Endothelial cell (in vitro differentiated cells): ENCODE measurements at regions not wholly inside any gene's neighbourhood (a gene's known extent, or its start where the extent isn't known, plus 50 kb on each side); places are given as distances from the start of the nearest gene placed in this dataset.

Source experiments
- DNase-seq: peaks from one replicate; pipeline ENCODE4 v3.0.0; 2021; ENCODE audit warnings: low spot score
- H3K27ac Mint-ChIP-seq: one replicate; pipeline ENCODE4 v1.8.0; 2021; ENCODE audit warnings: mixed read lengths, inconsistent platforms; ENCODE audit not compliant: unreplicated experiment
- H3K27me3 Mint-ChIP-seq: one replicate; pipeline ENCODE4 v1.8.0; 2021; ENCODE audit warnings: mild to moderate bottlenecking, moderate library complexity, mixed read lengths, inconsistent platforms; ENCODE audit not compliant: unreplicated experiment
- H3K36me3 Mint-ChIP-seq: one replicate; pipeline ENCODE4 v1.8.0; 2021; ENCODE audit warnings: mild to moderate bottlenecking, low read depth, mixed read lengths, inconsistent platforms; ENCODE audit not compliant: unreplicated experiment
- H3K4me1 Mint-ChIP-seq: one replicate; pipeline ENCODE4 v1.8.0; 2021; ENCODE audit warnings: mild to moderate bottlenecking, mixed read lengths, inconsistent platforms; ENCODE audit not compliant: unreplicated experiment
- H3K4me3 Mint-ChIP-seq: one replicate; pipeline ENCODE4 v1.8.0; 2021; ENCODE audit warnings: mild to moderate bottlenecking, mixed read lengths, inconsistent platforms; ENCODE audit not compliant: unreplicated experiment
- H3K9me3 Mint-ChIP-seq: one replicate; pipeline ENCODE4 v1.8.0; 2021; ENCODE audit warnings: mixed read lengths, inconsistent platforms; ENCODE audit not compliant: unreplicated experiment
- CTCF ChIP-seq: fragments of 200-600 bp; sonication (generic); IDR thresholded peaks from one replicate; pipeline ENCODE4 v1.5.0; 2021; ENCODE audit warnings: antibody characterized with exemption; ENCODE audit not compliant: unreplicated experiment

- H3K27me3 Mint-ChIP-seq: no peaks in the 10 kb centered on the region
- peaks cover 5% of the 10 kb centered on the region for H3K4me1 Mint-ChIP-seq
- no peak for DNase-seq
- TF ChIP-seq CTCF: no peak
- H3K9me3 Mint-ChIP-seq: no peaks in the 10 kb centered on the region
- no peak overlapping the region for H3K4me3 Mint-ChIP-seq
- no peaks in the 10 kb centered on the region for H3K36me3 Mint-ChIP-seq
- H3K27ac Mint-ChIP-seq: no peak overlapping the region
These were observed 85.5 kb upstream of the OXGR1 start for GRCh38 chr13:97079726-97080125.

- no peak for TF ChIP-seq CTCF
- H3K36me3 Mint-ChIP-seq: no peaks in the 10 kb centered on the region
- H3K9me3 Mint-ChIP-seq: no peaks in the 10 kb centered on the region
- H3K27ac Mint-ChIP-seq: no peak overlapping the region
- no peaks in the 10 kb centered on the region for H3K27me3 Mint-ChIP-seq
- H3K4me3 Mint-ChIP-seq: no peak overlapping the region
- no peak for DNase-seq
- H3K4me1 Mint-ChIP-seq: no peaks in the 10 kb centered on the region
These were observed 88.4 kb upstream of the OXGR1 start for GRCh38 chr13:97082461-97083207.

- no peaks in the 10 kb centered on the region for H3K9me3 Mint-ChIP-seq
- TF ChIP-seq CTCF: no peak
These were observed 96.9 kb upstream of the OXGR1 start for GRCh38 chr13:97091196-97091595.

GRCh38 chr13:97100821-97101220 is 106.5 kb upstream of the OXGR1 start:
- H3K27me3 Mint-ChIP-seq: peaks cover 3% of the 10 kb centered on the region
- no peak overlapping the region for H3K27ac Mint-ChIP-seq
- no peak for DNase-seq
- no peaks in the 10 kb centered on the region for H3K36me3 Mint-ChIP-seq
- no peaks in the 10 kb centered on the region for H3K9me3 Mint-ChIP-seq
- TF ChIP-seq CTCF: no peak
- H3K4me1 Mint-ChIP-seq: no peaks in the 10 kb centered on the region
- H3K4me3 Mint-ChIP-seq: no peak overlapping the region

More at GRCh38 chr13:97091196-97091595, 96.9 kb upstream of the OXGR1 start:
- no peak overlapping the region for H3K27ac Mint-ChIP-seq
- H3K27me3 Mint-ChIP-seq: no peaks in the 10 kb centered on the region
- DNase-seq: no peak
- no peak overlapping the region for H3K4me3 Mint-ChIP-seq
- no peaks in the 10 kb centered on the region for H3K36me3 Mint-ChIP-seq
- H3K4me1 Mint-ChIP-seq: no peaks in the 10 kb centered on the region

GRCh38 chr13:97101912-97102708 is 107.8 kb upstream of the OXGR1 start:
- no peaks in the 10 kb centered on the region for H3K4me1 Mint-ChIP-seq

More at GRCh38 chr13:97101912-97102708, 107.8 kb upstream of the OXGR1 start:
- Mint-ChIP-seq H3K27ac (no peak overlapping the region), H3K27me3 (peaks cover 3% of the 10 kb centered on the region), H3K36me3 (no peaks in the 10 kb centered on the region), H3K9me3 (no peaks in the 10 kb centered on the region), H3K4me3 (no peak overlapping the region)
- TF ChIP-seq CTCF: no peak
- no peak for DNase-seq
